HL-60 (cell line): ENCODE measurements at regions not wholly inside any gene's neighbourhood (a gene's known extent, or its start where the extent isn't known, plus 50 kb on each side); places are given as distances from the start of the nearest gene placed in this dataset.

Experiments used
- CTCF ChIP-seq: IDR thresholded peaks from one replicate; pipeline ENCODE4 v1.5.1; 2011; ENCODE audit warnings: low read length, control low read depth, inconsistent platforms; ENCODE audit not compliant: insufficient read depth
- GABPA ChIP-seq: IDR thresholded peaks from 2 replicates; pipeline ENCODE4 v1.6.1; 2012; ENCODE audit warnings: low read depth
- POLR2AphosphoS5 ChIP-seq: IDR thresholded peaks from 2 replicates; pipeline ENCODE4 v1.6.1; 2012; ENCODE audit warnings: low read depth
- SPI1 ChIP-seq: IDR thresholded peaks from 2 replicates; pipeline ENCODE4 v1.6.1; 2012; ENCODE audit warnings: low read depth, mild to moderate bottlenecking, borderline replicate concordance
- TF ChIP-seq, protein P1 (sequence below): IDR thresholded peaks from 2 replicates; pipeline ENCODE4 v1.6.1; 2012; ENCODE audit warnings: low read depth; ENCODE audit not compliant: insufficient replicate concordance

- no peak for TF ChIP-seq CTCF
- TF ChIP-seq, protein P1, sequence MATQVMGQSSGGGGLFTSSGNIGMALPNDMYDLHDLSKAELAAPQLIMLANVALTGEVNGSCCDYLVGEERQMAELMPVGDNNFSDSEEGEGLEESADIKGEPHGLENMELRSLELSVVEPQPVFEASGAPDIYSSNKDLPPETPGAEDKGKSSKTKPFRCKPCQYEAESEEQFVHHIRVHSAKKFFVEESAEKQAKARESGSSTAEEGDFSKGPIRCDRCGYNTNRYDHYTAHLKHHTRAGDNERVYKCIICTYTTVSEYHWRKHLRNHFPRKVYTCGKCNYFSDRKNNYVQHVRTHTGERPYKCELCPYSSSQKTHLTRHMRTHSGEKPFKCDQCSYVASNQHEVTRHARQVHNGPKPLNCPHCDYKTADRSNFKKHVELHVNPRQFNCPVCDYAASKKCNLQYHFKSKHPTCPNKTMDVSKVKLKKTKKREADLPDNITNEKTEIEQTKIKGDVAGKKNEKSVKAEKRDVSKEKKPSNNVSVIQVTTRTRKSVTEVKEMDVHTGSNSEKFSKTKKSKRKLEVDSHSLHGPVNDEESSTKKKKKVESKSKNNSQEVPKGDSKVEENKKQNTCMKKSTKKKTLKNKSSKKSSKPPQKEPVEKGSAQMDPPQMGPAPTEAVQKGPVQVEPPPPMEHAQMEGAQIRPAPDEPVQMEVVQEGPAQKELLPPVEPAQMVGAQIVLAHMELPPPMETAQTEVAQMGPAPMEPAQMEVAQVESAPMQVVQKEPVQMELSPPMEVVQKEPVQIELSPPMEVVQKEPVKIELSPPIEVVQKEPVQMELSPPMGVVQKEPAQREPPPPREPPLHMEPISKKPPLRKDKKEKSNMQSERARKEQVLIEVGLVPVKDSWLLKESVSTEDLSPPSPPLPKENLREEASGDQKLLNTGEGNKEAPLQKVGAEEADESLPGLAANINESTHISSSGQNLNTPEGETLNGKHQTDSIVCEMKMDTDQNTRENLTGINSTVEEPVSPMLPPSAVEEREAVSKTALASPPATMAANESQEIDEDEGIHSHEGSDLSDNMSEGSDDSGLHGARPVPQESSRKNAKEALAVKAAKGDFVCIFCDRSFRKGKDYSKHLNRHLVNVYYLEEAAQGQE: no peak
- no peak for TF ChIP-seq POLR2AphosphoS5
- no peak for TF ChIP-seq GABPA
- no peak for TF ChIP-seq SPI1
Measured at GRCh38 chr1:222196736-222197135, 351.2 kb downstream of the HHIPL2 start.
